GM12878 (cell line): ENCODE measurements at regions not wholly inside any gene's neighbourhood (a gene's known extent, or its start where the extent isn't known, plus 50 kb on each side); places are given as distances from the start of the nearest gene placed in this dataset.
A peak's percentile ranks its signal among the peaks of the same experiment; 100 is the strongest.

Experiments used
- ATF2 ChIP-seq: IDR thresholded peaks from 2 replicates; pipeline ENCODE4 v1.6.1; 2012; ENCODE audit warnings: low read length, inconsistent platforms
- ATF7 ChIP-seq: fragments of 450-650 bp; IDR thresholded peaks from 2 replicates; pipeline ENCODE4 v1.6.1; 2016; ENCODE audit warnings: low read depth, mild to moderate bottlenecking
- BACH1 ChIP-seq: fragments of 450-650 bp; IDR thresholded peaks from 2 replicates; pipeline ENCODE4 v1.6.1; 2017; ENCODE audit warnings: mild to moderate bottlenecking, borderline replicate concordance
- BCL11A ChIP-seq: IDR thresholded peaks from 2 replicates; pipeline ENCODE4 v1.6.1; 2011; ENCODE audit warnings: low read depth, low read length
- BCL3 ChIP-seq: IDR thresholded peaks from 2 replicates; pipeline ENCODE4 v1.6.1; 2011; ENCODE audit warnings: borderline replicate concordance, low read depth, mild to moderate bottlenecking, moderate library complexity, low read length; ENCODE audit not compliant: insufficient read depth, poor library complexity, severe bottlenecking
- CEBPB ChIP-seq, 2 experiments: fragments of 150-350 bp in 1 of 2; IDR thresholded peaks; 2 replicates each; pipeline ENCODE4 v1.6.1; 2012 to 2014; ENCODE audit warnings: low read depth in 2 of 2, low read length in 2 of 2, borderline replicate concordance in 1 of 2, inconsistent platforms in 1 of 2
- ESRRA ChIP-seq: IDR thresholded peaks from 2 replicates; pipeline ENCODE4 v1.6.1; 2012; ENCODE audit warnings: mild to moderate bottlenecking, low read length, improper control_type of control experiment
- IKZF1 ChIP-seq: fragments of 450-650 bp; conservative IDR thresholded peaks from 2 replicates; pipeline ENCODE4 v1.6.1; 2017; ENCODE audit warnings: antibody characterized with exemption, mild to moderate bottlenecking
- IRF4 ChIP-seq: IDR thresholded peaks from 2 replicates; pipeline ENCODE4 v1.6.1; 2011; ENCODE audit warnings: low read depth, low read length
- JUNB ChIP-seq: IDR thresholded peaks from 2 replicates; pipeline ENCODE4 v1.6.1; 2016; ENCODE audit warnings: antibody characterized with exemption, mild to moderate bottlenecking
- MTA2 ChIP-seq: fragments of 450-650 bp; IDR thresholded peaks from 2 replicates; pipeline ENCODE4 v1.6.1; 2016; ENCODE audit warnings: low read depth, mild to moderate bottlenecking, moderate library complexity
- NBN ChIP-seq: fragments of 450-650 bp; IDR thresholded peaks from 2 replicates; pipeline ENCODE4 v1.6.1; 2016
- NRF1 ChIP-seq: conservative IDR thresholded peaks from 2 replicates; pipeline ENCODE4 v1.6.1; 2011; ENCODE audit warnings: mild to moderate bottlenecking, low read depth, low read length, improper control_type of control experiment
- RELA ChIP-seq: fragments of 450-650 bp; IDR thresholded peaks from 2 replicates; pipeline ENCODE4 v1.8.0; 2014; ENCODE audit warnings: borderline replicate concordance; ENCODE audit not compliant: partially characterized antibody
- SKIL ChIP-seq: fragments of 450-650 bp; IDR thresholded peaks from 2 replicates; pipeline ENCODE4 v1.6.1; 2017; ENCODE audit warnings: mild to moderate bottlenecking, low read depth, inconsistent platforms; ENCODE audit not compliant: poor library complexity, severe bottlenecking
- SMC3 ChIP-seq: IDR thresholded peaks from 2 replicates; pipeline ENCODE4 v1.6.1; 2011; ENCODE audit warnings: low read length, improper control_type of control experiment, borderline replicate concordance
- SP1 ChIP-seq: IDR thresholded peaks from one replicate; pipeline ENCODE4 v1.6.1; 2011; ENCODE audit warnings: low read depth, low read length
- SREBF1 ChIP-seq: IDR thresholded peaks from 2 replicates; pipeline ENCODE4 v1.6.1; 2012; ENCODE audit warnings: mild to moderate bottlenecking, low read length
- TBL1XR1 ChIP-seq: IDR thresholded peaks from 2 replicates; pipeline ENCODE4 v1.6.1; 2012; ENCODE audit warnings: low read depth, low read length, improper control_type of control experiment
- USF1 ChIP-seq: IDR thresholded peaks from 2 replicates; pipeline ENCODE4 v1.6.1; 2011; ENCODE audit warnings: borderline replicate concordance, low read depth, mild to moderate bottlenecking, moderate library complexity, mixed read lengths, low read length; ENCODE audit not compliant: insufficient read depth; ENCODE audit errors: extremely low read length
- ZBTB11 ChIP-seq: fragments of 450-650 bp; formaldehyde crosslinking; IDR thresholded peaks from 2 replicates; pipeline ENCODE4 v1.5.0; 2022; ENCODE audit warnings: mild to moderate bottlenecking, missing genetic modification characterization
- ZNF24 ChIP-seq: fragments of 450-650 bp; IDR thresholded peaks from 2 replicates; pipeline ENCODE4 v1.6.1; 2017; ENCODE audit warnings: antibody characterized with exemption, mild to moderate bottlenecking

GRCh38 chr2:164015328-164016123 lies 279.7 kb upstream of the FIGN start (continued):
- TF ChIP-seq CEBPB (IDR thresholded peaks at IDR 0.05; ENCODE audit: borderline replicate concordance in 1 of 2, low read depth in 2 of 2, low read length in 2 of 2), result peak in 1 of 2 experiments; percentile 82; a peak in 1 of 4 replicates
- peak; percentile 90 for TF ChIP-seq MTA2
- peak; percentile 69 for TF ChIP-seq BCL3
- TF ChIP-seq NBN, result peak; percentile 74
- peak; percentile 93 for TF ChIP-seq ATF2
- TF ChIP-seq SKIL, result peak; percentile 74
- TF ChIP-seq SP1, result no peak
- TF ChIP-seq BCL11A, result peak; percentile 90
- TF ChIP-seq RELA, result no peak
- no peak for TF ChIP-seq ZNF24
- peak; percentile 80 for TF ChIP-seq IRF4
- TF ChIP-seq ATF7, result peak; percentile 88
- peak; percentile 94 for TF ChIP-seq BACH1
- TF ChIP-seq ZBTB11 (CRISPR knock-in tag), result no peak
- peak; percentile 90 for TF ChIP-seq TBL1XR1
- peak; percentile 45 for TF ChIP-seq JUNB
- 0 out of 2 replicates have a peak, but pooled peaks have one; percentile 4 for TF ChIP-seq SMC3
- no peak for TF ChIP-seq USF1
- TF ChIP-seq IKZF1, result peak; percentile 93
- TF ChIP-seq SREBF1, result peak; percentile 40; the same call in 1 of the 2 replicates
- TF ChIP-seq NRF1, result no peak
- TF ChIP-seq ESRRA, result no peak
